ENCODE measurements at regions not wholly inside any gene's neighbourhood (a gene's known extent, or its start where the extent isn't known, plus 50 kb on each side); places are given as distances from the start of the nearest gene placed in this dataset.

DNA sequence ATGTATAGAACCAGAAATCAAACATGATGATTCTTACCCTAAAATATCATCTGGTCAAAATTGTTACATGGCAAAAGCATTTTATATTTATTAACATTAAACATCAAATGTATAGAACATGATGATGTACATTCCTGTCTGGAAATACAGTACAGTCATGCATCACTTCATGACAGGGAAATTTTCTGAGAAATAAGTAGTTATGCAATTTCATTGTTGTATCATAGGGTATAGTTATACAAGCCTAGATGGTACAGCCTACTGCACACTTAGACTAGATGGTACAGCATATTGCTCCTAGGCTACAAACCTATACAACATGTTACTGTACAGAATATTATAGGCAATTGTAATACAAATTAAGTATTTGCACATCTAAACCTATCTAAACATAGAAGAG is 64.6 kb upstream of the VCAN start:
- TF ChIP-seq, protein P1, sequence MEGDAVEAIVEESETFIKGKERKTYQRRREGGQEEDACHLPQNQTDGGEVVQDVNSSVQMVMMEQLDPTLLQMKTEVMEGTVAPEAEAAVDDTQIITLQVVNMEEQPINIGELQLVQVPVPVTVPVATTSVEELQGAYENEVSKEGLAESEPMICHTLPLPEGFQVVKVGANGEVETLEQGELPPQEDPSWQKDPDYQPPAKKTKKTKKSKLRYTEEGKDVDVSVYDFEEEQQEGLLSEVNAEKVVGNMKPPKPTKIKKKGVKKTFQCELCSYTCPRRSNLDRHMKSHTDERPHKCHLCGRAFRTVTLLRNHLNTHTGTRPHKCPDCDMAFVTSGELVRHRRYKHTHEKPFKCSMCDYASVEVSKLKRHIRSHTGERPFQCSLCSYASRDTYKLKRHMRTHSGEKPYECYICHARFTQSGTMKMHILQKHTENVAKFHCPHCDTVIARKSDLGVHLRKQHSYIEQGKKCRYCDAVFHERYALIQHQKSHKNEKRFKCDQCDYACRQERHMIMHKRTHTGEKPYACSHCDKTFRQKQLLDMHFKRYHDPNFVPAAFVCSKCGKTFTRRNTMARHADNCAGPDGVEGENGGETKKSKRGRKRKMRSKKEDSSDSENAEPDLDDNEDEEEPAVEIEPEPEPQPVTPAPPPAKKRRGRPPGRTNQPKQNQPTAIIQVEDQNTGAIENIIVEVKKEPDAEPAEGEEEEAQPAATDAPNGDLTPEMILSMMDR (IDR thresholded peaks at IDR 0.05) = no peak
- TF ChIP-seq EZH2phosphoT487 (IDR thresholded peaks at IDR 0.05) (no peak), EZH2 (IDR thresholded peaks at IDR 0.05) (no peak)

Data from neural progenitor cell (in vitro differentiated cells).